Stimulated activated CD8-positive, alpha-beta memory T cell treated with anti-CD3 and anti-CD28 coated beads, Interleukin-4, amount 100 ng/mL, for 1 hour (primary cell): ENCODE measurements at regions not wholly inside any gene's neighbourhood (a gene's known extent, or its start where the extent isn't known, plus 50 kb on each side); places are given as distances from the start of the nearest gene placed in this dataset.

ENCODE experiments used
- DNase-seq, 2 donors: peaks; one replicate each; pipeline ENCODE4 v3.0.0-alpha.2; 2020; ENCODE audit warnings: low read depth in 2 of 2, low spot score in 1 of 2

DNA sequence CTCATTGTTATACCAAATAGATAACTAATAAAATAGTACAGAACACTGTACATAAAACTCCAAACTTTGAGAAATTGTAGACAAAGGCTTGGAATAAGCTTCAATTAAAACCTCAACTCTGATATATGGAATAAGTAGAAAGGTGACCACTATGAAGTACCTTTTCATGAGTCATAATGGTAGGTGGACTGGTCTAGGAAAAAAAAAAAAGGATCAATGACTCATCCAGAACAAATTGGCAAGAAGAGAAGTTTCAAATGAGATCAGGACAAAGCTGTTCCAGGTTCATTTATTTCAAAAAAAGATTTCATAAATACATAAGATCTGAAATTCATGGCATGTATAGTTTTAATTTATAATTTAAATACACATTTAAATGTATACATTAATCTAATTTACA is 769.7 kb downstream of the SUCLG1 start:
- no peak for DNase-seq

DNA sequence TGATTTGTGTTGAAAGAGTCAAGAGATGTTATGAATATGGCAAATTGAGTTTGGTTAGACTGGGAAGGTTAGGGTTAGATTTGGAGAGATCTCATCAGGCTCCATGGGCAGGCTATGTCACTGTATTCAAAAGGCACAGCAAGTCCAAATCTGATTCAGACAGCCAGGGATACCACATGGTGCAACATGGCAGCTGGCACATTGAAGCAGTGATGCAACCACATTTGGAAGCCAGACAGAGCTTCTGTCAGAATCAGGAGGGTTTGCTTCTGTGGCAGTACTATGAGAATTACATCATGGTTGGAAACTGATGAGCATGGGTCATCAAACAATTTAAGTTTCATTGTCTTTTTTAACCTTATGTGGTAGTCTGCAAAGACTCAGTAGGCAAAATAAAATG is 772.2 kb downstream of the SUCLG1 start:
- DNase-seq, result no peak

DNA sequence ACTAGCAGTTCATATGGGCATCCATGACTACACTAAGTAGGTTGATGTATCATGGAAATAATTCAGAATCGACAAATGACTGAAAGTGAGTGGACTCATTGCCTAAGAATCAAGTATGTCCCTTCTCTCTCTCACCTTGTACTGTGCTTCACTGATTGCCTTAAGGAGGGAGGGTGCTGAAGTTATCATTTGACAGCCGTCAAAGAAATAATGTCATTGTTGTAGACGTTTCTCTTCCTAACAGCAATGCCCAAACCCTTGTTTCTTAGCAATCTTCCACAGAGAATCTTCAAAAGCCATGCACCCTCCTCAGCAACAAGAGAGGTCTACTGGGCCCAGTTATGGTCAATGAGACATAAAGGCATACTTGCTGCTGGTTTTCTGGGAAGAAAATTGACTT is 785.0 kb downstream of the SUCLG1 start:
- no peak for DNase-seq

DNA sequence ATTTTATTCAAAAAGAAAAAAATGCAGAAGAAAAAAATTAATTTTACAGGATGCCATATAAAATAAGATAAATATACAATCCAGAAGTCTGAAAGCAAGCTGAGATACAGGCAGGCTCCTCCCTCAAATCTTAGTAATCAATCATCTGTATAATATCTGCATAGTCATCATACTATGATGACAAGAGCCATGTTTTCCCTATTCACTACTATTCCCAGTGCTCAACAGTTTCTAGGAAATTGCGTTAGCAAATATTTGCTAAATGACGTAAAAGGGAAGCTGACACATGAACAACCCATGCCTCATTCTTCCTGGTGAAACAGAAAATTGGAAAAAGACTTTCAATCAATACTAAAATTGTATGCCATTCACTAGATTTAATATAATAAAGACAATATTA is 793.2 kb downstream of the SUCLG1 start:
- DNase-seq, result no peak

DNA sequence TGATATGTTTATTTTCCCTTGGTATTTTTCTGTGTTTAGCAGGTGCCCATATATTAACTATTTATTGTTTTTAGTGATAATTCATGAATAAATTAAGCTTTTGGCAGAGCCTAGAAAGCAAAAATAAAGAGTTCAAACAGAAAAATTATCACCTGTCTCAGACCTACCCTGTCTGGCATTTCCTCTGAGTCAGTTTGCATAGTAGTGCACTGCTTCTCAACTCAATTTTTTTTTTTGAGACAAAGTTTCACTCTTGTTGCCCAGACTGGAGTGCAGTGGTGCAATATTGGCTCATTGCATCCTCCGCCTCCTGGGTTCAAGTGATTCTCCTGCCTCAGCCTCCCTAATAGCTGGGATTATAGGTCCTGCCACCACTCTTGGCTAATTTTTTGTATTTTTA is 793.9 kb downstream of the SUCLG1 start:
- DNase-seq, result no peak

DNA sequence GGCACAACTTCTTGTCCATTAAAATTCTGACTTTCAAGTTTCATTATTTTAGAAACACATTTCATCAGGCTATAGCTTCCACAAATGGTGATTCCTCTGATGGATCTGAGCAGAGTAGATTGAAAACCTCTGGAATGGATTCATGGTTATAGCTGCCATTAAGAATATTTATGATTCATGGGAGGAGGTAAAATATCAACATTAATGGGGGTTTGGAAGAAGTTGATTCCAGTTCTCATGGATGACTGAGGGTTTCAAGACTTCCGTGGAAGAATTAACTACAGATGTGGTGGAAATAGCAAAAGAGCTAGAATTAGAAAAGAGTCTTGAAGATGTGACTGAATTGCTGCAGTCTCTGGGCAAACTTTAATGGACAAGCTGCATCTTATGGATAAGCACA is 797.4 kb downstream of the SUCLG1 start:
- no peak for DNase-seq

DNA sequence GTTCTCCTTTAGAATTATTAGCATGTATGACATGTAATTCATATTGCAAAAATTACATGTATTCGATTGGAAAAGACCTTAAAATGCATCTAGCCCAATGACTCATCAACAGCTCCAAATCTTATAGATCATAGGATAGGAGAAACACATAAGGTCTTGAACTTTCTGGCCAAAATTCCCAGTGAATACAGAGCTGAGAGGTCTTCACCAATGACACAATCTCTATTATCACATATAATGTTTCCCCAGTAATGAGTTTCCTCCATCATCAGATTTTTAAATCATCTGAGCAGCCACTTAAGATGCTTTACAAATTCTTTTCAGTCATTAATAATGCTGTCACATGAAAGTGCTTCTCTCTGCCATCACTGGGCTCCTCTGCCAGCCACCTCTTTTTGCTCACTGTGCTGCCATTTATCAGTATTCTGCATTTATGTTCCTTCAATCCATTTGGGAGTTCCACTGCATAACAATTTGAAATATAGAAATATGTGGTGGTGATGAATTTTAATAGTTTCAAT is 804.9 kb downstream of the SUCLG1 start:
- DNase-seq, result no peak

DNA sequence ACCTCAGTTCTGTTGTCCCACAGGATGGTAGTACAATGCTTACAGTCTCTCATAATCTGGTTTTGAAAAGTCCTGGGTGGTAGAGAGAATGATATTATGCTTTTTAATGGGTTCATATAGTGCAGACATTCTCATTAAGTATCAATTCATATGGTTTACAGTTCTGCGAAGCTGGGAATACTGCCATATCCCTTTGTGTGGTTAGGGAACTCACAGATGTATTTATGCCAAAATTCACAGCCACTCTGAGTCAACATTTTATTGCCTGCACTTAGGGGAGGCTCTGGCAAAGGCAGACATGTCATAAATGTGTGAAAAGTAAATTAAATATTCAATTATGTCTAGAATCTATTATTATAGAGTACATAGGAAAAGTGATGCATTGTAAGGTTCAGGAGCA is 808.2 kb downstream of the SUCLG1 start:
- no peak for DNase-seq

DNA sequence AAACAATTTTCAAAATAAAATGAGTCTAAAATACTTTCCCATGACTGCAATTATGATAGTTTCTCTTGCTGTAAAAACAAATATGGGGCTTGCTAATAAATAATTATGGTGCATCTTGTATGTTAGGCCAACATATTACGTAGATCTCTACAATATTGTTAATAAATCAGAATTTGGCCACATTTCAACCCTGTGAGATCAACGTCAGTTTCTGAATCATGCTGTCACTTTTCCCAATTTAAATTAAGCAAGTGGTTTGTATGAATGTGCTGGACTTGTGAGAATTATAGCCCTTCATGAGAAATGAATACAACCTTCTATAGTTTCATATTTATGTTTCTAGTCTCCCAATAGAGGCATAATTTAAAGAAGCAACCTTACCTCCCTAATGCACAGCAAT is 808.9 kb downstream of the SUCLG1 start:
- no peak for DNase-seq

DNA sequence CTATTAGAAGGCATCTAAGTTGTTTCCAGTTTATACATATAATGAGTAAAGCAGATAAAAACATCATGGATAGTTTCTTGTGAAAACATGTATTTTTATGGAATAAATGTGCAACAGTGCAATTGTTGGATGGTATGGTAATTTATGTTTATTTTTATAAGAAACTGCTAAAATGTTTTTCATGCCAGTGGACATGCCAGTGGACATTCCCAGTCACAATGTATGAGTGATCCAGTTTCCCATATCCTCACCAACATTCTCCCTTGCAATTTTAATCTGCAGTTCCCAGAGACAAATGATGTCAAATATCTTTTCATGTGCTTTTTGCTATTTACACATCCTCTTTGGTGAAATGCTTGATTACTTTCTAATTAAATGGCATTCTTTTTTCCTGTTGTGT is 818.6 kb downstream of the SUCLG1 start:
- DNase-seq, result no peak

DNA sequence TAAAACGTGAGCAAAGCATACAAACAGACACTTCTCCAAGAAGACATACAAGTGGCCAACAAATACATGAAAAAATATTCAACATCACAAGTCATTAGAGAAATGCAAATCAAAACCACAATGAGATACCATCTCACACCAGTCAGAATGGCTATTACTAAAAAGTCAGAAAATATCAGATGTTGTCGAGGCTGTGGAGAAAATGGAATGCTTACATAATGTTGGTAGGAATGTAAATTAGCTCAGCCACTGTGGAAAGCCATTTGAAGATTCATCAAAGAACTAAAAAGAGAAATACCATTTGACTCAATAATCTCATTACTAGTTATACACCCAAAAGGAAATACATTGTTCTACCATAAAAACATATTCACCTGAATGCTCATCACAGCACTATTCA is 825.7 kb downstream of the SUCLG1 start:
- no peak for DNase-seq

DNA sequence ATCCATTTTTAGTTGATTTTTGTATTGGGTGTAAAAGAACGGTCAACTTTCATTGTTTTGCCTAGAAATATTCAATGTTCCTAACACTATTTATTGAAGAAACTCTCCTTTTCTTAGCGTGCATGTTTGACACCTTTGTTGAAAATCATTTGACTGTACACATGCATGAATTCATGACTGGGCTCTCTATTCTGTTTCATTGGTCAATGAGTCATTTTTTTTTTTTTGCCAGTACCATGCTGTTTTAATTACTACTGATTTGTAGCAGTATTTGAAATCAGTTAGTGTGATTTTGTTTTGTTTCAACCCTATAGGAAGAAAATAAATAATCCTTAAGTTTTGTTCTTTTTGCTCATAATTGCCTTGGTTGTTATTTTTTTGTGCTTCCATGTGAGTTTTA is 828.7 kb downstream of the SUCLG1 start:
- DNase-seq, result no peak

DNA sequence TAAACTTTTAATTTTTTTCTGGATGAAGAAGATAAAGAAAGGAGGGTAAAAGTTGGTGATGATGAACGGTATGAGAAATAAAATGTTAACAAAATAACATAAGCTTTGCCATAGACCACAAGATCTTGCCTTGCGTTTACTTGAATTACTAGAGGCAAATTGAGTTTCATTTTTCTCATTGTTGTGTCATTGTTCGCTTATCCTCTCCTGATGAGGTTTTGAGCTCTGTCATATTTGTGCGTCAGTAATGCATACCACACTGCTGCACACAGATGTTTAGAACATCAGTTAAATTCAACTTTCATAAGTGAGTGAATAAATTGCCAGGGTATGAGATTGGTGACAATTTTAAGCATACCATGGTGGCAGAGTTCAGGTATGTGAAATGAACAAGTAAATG is 843.6 kb downstream of the SUCLG1 start:
- no peak for DNase-seq

DNA sequence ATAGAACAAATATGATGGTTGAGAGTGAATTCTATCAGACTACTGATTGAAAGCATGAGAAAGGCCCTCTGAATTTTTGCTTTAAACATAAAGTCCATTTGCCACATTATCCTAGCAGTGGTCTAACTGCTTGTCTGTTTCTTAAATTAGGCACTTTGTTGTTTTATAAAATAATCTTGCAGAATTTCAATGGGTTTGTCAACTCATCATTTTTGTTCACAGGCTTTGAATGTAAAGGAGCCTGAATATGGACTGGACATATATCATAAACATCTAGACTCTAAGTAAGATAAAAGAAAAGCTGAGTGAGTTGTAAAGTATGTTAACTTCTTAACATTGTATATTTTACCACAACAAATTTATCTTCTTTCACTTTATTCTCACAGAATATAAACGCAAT is 845.9 kb downstream of the SUCLG1 start:
- no peak for DNase-seq

DNA sequence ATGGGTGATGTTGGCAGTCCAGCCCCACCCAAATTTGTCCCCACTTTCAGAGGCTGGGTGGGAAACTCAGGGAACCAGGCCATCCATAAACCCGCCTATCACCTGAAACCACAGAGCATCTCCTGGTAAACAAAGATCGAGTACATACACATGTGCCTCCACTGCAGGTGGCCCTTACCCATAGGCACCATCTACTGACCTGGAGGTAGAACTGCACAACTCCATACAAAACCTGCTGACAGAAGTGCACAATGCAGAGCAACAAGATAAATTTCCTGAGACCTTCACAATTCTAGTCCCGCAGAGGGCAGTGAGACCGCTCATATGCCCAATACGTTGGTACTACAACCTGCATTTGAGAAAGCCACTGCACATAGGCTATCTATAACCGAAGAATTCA is 856.3 kb downstream of the SUCLG1 start:
- no peak for DNase-seq

DNA sequence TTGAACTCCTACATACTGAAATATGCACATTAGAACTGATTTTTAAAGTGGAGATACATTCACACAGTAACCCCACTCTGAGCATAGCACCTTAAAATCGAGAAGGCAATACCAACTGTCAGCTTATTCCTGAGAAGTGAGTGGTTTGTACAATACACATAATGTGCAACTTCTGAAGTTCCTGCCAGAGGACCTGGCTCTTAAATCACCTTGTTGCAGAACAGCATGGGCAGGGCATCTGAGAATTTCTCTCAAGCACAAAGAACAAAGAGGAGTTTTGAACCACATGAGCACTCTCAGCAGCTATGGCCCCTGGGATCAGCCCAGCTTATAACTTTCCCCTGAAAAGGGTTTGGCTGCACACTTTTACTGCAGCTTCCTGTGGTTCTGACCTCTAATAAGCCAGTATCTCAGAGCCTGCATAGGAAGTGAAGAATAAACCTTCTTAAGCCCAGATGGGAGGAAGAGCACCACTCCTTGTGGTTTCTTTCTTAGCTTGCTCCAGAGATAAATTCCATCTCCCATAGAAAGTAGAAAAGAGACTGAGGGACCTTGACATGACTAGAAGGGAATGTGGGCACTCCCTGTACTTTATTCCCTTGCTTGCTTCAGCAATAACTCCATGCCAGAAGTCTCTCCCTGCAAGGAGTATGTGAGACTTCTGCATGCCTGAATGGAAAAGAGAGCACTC is 862.3 kb downstream of the SUCLG1 start:
- no peak for DNase-seq

DNA sequence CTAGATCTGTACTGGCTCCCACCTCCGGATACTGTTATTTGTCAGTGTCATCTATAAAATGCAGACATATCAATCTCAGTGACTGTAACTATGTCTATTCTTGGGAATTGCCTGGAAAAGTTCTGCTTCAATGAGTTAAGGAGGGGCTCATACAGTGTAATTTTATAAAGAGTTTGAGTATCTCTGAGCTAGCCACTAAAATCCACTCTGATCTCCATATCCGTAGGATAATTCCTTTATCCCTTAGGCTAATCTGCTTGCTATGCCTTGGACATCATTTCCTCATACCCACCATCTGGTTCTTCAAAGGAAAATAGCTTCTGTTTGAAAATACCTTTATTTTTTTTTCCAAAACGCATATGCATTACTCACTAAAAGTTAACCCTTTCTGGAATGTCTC is 863.2 kb downstream of the SUCLG1 start:
- no peak for DNase-seq

DNA sequence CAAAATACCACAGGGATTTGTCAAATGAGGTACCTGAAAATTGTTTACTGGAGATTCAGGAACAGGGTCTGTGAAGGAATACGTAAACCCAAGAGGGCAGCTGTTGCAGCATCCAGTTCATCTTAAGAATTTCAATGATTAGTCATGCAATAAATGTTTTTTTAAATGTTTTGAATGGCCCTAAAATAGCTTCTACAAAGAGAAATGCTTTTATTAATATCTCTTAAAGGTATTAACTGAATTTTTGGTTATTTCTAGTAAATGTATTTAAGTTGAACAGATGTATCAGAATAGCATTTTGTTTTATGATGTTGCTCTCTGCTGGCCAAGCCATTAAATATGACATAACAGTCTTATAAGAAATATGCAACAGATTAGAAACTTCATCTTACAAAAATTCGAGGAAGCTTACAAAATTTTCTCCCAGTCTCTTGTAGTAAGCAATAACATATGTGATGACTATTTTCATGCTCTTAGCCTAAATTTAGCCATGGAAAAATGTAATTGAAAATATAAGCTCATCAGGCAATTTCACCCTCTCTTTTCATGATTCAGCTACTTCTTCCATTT is 863.9 kb downstream of the SUCLG1 start:
- no peak for DNase-seq

DNA sequence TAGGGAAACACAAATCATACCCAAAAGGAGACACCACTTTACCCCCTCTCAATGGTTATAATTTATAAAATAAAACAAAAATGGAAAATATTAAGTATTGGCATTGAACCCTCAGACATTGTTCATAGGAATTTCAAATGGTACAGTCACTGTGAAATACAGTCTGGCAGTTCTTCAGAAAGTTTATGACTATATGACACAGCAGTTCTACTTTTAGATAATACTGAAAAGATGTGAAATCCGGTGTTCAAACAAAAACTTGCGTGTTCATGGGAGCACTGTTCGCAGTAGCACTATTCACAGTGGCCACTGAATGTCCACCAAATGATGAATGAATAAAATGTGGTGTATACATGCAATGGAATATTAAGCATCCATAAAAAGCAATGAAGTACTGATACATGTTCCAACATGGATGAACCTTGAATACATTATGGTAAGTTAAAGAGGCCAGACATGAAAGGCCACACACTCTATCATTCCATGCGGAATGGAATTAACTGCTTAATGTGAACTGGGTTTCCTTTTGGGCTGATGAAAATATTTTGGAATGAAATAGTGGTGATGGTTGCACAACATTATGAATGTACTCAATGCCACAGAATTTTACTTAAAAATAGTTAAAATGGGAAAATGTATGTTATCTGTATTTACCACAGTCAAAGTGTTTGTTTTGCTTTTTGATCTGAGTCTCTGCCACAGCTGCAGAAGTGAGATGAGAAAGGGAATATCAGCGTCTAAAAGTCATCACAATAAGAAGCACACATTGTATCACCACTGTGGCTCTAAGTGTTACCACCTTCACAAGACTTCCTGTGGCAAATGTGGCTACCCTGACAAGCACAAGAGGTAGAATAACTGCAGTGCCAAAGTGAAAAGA is 864.6 kb downstream of the SUCLG1 start:
- no peak for DNase-seq

DNA sequence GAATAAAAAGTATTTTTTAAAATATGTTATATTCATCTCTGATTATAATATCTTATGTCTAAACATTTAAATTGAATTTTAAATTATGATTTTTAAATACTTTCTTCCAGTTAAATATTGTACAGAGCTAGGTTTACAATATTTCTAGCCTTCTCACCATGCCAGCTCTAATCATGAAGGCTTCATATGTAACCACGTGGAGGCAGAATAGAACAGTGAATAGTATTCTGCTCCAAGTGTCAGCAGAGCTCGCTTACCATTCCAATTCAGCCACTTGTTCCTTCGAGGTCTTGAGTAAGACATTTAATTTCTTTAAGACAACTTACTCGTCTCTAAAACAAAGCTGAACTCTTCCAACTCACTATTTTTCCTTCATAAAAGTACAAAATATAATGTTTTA is 871.8 kb downstream of the SUCLG1 start:
- no peak for DNase-seq

DNA sequence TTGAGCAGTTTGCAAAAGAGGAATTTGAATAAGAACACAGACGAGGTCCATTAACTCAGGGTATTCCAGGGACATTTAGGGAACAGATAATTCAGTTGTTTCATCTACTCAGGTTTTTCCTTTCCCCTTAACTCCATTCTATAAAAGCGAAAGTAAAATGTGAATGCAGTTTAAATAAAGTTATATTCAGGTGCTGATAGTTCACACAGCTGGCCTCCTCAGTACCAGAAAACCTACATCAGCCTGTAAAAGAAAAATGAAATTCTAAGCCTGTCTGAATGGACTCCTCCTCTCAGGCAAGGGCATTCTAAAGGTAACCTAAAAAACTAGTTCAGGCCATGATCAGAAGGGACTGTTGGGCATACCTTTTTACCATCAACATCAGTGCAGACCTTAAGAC is 873.8 kb downstream of the SUCLG1 start:
- DNase-seq, result no peak

DNA sequence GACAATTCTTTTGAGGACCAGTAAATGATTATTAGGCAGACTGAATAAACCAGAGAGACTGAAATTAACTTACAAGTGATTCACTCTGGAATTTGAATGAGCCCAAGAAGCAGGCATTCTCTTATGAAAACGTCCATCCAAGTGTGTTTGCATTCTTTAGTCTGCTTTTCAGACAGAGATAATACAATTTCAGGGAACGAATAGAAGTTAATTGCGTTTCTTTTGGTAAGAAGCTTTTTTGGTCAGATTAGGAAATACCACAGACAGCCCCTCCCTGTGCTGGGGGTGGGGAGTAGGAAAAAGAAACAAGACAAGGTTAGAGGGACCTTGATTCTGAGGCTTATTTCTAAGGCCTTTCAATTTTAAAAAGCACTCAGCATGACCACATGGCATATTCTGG is 874.4 kb downstream of the SUCLG1 start:
- DNase-seq, result no peak
